ENCODE measurements at regions not wholly inside any gene's neighbourhood (a gene's known extent, or its start where the extent isn't known, plus 50 kb on each side); places are given as distances from the start of the nearest gene placed in this dataset.
"Not testable (repeated sequence)": the region's sequence is repeated elsewhere in the genome, so short reads cannot be mapped to it uniquely, and the experiment has no call there.

DNA sequence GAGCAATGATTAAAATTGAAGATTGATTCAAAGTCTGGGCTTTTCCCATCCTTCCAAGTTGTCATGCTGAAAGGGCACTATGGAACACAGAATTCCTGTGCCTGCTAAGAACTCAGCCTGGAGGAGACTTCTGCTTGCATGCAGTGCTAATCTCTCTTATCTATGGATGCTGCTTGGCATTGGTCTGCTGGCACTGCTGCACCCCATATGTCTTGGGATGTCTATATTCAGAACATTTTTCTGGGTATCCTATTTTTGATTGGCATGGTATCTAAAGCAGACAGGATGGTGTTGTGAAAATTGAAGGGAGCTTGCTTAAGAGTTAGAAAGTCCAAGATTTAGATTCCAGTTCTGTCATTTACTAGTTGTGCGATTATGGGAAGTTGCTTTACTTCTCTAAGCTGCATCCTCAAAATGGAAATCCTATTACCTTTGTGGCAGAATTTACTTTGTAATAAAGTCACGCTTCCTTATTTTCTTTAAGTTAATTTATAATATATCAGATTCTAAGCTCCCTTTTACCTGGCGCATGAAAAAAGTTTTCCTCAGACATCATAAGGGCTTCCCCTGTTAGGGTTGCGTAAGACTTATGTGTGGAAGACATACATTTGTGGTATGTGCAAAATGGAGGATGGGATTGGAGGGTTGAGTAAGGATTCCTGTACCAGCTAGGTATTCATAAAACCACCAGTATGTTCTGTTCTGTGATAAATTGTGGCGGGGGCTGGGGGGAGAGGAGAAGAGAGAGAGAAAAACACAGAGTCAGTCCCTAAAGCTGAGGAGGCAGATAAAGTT lies 254.0 kb downstream of the DMAC1 start:
- DNase-seq (ENCODE audit: low read depth, low spot score), result no peak

DNA sequence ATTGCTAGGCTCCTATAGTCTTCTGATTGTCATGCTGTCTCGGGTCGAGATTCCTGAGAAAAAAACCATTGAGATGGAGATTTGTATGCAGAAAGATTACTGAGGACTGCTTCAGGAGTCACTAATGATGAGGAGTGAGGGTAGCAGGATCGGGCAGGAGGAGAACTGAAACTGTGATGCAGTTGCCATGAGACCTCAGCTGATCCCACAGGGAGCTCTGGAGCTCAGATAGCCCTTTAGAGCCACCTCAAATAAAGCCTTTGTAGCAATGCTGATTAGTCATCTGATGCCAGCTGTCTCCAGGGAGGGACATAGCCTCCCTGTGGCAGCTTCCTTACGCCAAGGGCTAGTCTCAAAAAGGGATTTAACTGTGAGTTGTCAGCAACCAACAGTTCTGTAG lies 256.9 kb downstream of the DMAC1 start:
- no peak for DNase-seq (ENCODE audit: low read depth, low spot score)

DNA sequence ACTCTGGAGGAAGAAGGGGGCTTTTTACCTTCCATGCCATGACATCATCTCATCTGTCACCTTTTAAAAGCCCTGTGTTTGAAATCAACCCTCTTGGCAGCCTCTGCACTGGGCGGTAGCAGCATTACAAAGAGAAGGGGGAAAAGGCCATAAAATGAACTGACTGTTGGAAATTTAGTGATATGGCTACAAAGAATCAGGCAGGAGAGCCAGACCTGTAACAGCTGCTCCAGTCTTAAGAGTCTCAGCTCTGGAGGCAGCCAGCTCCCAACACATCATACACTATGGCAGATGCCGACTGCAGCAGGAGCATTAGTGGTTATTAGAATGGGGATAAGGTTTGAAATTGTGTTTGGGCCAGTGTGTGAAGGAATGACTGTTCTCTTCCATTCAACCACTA lies 257.5 kb downstream of the DMAC1 start:
- no peak for DNase-seq (ENCODE audit: low read depth, low spot score)

DNA sequence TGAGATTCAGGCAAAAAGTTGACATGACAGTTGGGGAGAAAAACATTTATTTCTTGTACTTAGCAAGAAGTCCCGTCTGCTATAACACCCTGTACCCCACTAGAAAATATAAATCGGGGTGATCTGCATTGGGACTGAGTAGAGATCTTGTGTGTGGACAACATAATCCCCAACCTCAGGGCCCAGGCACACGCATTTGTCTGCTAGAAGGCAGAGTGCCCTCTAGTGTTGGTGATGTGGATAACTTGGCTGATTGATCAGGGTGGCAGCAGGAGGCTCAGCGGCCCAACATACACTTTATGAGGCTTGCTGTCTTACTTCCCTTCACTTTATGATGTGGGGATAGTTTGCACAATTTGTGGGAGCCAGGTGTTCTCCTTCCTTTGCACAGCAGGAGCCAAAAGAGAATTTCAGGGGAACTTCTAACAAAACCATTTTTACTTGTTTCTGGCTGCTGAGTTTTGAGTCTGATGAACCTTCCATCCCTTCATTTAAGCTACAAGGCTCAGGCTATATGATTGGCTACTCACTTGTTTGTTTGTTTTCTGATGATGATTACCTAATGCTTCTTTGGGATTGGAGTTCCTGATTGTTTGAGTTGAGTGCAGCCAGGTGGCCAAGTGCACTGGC lies 263.2 kb downstream of the DMAC1 start:
- no peak for DNase-seq (ENCODE audit: low read depth, low spot score)

DNA sequence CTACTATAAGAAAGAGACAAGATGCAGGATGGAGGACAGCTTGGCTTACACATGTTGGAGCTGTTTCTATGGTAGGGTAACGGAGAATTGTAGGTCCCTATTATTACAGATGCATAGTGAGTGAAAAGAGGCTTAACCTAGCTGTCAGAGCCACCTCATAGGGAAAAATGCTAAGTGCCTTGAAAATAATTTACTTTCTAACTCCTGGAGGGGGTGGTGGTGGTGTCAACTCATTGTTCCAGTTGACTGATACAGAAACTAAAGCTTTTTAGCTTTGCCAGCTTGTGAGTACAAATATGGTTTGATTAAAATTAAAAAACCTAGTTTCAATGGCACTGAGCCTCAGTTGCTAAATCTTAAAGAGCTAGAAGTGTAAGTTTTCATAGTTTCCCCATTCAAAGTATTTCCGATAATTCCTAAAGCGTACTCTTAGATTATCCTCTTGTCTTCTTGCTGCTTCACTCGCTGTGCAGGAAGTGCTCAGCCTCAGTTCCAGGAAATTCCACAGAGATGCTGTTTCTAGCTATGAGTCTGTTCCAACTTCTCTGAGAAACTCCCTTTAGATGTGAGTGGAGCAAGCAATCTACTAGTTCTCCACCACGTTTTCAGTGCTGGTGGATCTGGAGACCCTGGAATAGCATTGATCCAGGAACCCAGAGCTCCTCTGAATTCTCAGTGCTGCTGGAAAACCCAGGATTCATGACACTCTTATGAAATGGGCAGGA lies 265.2 kb downstream of the DMAC1 start:
- no peak for DNase-seq (ENCODE audit: low read depth, low spot score)

DNA sequence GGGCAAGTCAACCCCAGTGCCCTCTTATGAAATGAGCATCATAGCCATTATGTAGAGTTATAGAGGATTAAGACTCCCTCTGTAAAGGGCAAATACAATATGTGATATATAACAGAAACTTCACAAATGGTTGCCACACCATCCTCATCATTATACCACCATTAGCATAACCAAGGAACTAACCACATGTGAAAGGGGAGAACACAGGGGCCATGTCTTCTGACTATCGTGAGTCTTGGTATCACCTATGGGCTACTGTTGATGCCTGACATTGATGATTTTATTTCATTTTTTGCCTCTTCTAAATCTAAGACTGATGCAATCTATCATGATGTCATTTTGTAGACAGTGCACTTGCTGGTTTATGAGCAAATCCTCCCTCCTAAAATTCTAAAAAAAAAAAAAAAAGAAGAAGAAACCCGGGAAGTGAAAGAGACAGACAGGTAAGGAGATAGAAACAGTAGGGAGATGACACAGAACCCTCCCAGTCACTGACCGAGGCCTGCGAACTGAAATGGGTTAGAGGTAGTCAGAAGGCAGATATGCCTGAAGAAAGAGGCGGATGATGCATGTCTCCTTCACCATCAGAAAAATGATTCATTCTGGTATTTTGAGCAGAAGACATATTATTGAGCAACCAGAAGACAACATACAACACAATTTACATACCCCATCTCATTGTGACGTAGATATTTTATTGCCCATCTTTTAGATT lies 266.0 kb downstream of the DMAC1 start:
- no peak for DNase-seq (ENCODE audit: low read depth, low spot score)

DNA sequence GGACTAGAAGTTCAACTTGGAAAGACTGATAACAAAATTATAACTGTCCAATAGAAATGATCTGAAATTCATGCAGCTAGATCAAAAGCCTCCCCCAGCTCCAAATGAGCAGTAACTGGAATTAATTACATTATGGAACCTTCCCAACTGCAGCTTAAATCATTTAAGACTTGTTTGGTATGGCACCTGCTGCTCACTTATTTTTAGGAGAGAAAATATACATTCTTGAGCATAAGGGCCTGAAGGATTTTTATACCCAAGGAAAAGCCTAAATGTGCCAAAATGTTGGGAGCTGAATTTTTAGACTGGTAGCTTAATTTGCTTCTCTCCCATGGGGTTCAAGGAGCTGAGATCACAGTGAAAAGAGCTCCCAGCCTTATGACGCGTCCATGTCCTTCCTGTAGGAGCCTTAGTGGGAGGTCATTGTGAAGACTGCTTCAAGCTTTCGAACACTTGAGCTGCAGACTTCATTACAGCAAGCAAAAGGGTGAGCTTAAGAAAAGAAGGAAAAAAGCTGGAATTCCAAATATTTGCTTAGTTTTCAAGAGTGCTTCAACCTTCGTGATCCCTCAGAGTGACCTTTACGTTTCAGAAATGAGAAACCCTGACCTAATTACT lies 276.0 kb downstream of the DMAC1 start:
- DNase-seq (ENCODE audit: low read depth, low spot score), result no peak

DNA sequence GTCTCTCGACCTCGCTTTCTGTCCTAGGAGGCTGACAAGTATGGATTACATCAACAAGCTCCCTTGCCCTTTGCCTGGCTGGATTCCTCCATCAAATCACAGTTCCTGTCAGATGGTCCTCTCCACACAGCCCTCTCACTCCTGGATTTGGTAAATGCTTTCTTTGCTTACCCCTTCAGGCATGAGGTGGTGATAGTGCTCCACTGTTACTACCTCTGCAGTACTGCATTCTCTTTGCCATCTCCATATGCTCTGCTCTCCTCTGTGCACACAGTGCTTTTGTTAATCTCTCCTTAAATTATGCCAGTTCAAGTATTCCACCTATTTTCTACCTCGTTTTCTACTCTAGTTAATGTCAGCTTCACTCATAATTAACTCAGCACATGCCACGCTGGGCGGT lies 279.2 kb downstream of the DMAC1 start:
- no peak for DNase-seq (ENCODE audit: low read depth, low spot score)

DNA sequence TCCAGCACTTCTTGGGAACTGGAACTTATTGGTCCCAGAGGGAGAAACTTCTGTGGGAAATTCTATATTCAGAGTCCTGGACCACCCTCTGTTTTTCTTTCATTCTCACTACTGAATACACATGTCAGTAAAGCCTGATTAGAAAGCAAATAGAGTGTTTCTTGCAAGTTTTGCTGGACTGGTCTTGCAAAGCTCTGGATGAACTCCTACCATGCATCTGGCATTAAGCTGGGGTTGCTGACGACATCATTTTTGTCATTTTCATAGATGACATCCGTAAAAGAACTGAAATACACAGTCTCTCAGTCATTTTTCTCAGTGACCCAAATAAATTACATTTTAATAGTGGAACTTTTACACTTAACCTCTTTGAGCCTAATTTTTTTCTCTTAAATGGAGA lies 283.2 kb downstream of the DMAC1 start:
- DNase-seq (ENCODE audit: low read depth, low spot score), result no peak

DNA sequence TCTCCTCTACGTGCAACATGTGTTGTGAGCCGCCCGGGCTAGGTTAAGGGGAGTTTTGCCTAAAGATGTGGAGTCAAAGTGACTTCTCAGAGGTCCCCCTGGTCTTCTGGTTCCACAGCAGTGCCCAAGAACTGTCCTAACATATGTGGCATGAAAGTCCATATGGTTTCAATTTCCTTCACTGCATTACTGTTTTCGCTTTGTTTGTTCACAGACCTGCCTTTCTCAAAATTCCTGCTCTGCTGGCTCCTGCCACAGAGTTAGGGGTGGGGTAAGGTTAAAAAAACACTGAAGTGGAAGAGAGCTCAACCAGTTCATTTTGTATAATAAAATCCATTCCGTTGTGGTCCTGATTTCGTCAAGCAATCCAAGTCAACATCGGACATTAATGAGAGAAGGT lies 289.4 kb downstream of the DMAC1 start:
- no peak for DNase-seq (ENCODE audit: low read depth, low spot score)

DNA sequence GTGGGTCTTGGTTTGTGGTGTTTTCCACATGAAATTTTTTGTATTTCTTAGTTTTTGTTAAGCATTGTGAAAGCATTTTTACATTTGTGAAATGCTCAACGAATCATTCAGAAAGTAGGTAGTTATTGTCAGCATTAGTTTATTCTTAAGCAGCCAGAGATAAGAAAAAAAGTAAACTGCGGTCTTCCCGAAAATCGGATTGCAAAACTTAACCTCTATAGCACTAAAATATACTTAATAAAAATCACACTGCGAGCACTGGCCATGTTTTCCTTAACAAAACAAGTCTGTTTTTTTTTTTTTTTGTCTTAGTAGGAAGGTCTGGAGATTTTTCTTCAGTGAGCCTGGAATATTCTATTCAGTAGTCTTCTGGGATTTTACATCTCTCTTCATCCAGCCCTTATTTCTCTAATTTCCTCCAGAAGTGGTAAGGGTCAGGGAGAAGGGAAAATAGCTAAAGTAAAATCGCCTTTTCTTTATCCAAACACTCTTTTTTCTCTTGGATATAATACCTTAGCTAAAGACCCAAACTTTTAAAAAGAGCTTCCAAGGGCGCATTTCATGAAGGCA lies 289.9 kb downstream of the DMAC1 start:
- no peak for DNase-seq (ENCODE audit: low read depth, low spot score)

DNA sequence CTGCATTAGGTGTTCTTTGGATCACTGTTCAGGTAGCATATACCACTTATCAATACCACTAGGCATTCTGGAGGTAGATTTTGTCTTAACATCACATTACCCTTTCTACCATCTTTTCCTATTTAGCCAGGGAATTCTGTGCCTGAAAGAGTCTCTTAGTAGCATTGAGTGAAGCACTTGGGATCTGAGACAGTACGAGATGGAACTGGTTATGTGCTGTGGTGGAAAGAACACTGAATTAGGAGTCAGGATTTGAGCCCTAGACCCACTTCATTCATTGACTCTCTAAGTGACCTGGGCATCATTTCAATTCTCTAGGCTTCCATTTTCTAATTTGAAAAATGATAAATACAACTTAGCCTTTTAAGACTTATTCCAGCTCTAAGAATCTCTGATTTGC lies 291.1 kb downstream of the DMAC1 start:
- no peak for DNase-seq (ENCODE audit: low read depth, low spot score)

DNA sequence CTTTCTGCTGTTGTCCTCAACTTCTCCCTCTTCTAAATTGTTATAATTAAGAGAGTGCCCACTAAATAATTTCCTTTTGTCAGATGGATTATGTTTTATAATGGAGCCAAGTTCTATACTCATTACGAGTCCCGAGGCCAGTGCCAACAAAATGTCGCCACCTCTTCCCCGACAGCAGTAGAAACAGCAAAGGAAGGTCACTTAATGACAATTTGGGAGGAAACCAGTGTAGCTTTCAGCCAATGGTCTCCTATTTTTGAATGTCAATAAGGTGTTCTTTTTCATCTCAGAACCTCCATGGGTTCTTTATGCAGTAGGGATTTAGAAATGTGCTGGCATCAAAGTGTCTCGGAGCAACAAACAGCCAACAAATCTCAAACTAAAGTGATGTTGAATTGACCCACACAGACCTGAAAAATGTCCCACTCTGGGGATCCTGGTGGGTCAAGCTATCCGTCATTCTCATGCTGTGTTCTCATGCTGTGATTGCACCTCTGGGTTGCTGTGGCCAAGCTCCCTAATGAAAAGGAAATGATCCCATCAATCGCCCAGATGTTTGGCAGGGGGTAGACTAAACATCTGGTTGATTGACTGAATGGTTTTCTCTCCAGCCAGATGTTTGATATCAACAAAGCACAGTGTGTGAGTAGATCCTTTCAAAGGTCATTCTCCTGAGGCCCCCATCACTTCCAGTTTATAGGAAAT lies 291.9 kb downstream of the DMAC1 start:
- DNase-seq (ENCODE audit: low read depth, low spot score), result no peak

DNA sequence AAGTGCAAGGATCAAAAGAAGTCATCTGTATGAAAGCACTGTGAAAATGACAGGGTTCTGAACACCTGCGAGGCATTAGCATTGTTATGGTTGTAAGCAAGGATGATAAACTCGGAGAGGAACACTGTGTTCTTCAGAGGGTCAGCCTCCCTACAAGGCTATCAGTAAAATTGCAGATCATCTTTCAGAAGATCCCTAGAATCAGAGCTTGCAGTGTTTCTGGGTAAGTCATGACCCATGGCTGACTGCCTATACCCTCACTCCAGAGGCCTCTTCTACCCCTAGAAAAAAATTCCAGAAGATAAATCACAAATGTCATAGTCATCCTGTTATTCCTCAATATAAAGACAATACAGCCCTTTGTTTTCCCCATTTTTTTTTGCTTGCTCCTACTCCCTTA lies 292.6 kb downstream of the DMAC1 start:
- no peak for DNase-seq (ENCODE audit: low read depth, low spot score)

DNA sequence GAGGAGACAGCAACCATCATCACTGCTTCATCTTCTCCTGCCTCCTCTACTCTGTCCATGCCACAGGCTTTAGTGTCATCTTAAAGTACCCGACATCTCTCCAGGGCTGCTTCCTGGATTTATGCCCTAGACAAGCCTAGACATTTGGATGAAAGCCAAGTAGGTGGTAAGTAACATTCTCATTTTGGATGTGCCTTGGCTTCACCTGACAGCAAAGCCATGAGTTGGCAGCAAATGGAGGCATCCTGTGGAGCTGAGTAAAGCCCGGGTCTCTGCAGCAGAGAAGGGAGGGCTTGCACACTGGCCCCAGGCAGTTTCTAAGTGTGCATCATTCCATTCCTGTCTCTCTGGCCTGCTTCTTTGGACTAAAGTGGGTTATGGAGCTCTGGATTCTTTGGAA lies 299.1 kb downstream of the DMAC1 start:
- no peak for DNase-seq (ENCODE audit: low read depth, low spot score)

DNA sequence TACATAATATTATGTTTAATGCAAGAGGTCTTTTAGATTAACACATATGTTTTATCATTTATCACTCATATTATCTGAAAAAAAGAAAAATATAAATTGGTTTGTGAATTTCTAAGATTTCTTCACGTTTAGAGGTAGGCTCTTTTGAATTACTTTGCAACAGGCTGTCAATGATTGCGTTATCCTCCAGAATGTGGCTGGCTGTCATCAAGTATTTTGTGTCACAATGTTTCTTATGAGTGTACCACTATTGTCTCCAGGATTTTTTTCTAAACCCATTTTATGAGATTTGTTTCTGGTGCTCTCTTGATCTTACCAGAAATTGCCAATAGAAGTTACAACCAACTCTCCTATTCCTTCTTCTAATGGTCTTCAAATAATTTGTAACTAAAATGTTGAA lies 307.9 kb downstream of the DMAC1 start:
- no peak for DNase-seq (ENCODE audit: low read depth, low spot score)

DNA sequence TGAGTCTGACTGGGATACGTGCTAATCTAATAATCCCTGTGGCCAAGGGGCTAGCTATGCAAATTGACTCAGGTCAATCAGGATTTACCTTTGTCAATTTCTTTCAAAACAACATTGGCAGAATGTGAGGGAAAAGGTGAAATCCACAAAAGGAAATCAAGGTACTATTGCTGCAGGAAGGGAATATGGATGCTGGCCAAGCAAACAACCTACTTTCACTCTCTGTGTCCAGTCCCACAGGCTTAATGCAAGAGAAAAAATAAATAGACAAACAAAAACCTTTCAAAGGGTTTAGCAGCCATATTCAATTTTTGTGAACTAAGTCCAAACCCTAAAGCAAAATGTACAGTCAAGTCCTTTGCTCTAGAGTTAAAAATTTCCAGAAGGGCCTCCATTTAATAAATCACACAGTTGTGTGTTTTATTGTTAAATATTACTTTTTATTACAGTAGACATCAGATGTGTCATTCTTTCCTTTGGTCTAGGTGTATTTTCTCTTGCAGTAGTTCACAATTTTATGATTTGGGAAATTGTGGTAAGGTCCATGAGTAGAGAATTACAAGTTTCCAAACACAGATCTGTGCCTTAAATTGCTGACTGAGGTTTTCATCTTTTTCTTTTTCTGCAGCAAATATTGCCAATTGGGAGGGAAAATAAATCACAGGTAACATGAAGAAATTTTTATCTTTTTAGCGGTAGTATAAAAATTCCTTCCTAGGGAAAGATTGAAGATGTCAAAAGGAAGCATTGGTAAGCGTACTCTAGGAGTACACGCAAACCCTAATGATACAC lies 309.1 kb downstream of the DMAC1 start:
- no peak for DNase-seq (ENCODE audit: low read depth, low spot score)

DNA sequence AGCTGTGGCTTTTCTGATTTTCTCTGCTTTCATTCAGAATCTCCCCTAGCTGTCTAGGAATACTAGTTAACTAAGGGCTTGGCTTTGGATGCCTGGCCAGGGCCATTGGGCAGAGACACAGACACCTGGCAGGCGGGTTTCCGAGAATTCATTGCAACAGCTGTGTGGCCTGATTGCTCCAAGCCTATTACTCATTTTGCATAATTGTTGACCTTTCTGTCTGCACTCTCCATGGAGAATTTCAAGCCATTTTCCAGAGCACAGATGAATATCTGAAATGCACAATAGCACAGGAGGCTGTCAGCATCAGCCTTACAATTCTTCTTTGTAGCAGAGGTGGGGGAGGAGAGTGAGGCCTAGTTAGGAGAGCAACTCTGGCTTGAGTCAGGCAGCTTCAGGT lies 310.5 kb downstream of the DMAC1 start:
- no peak for DNase-seq (ENCODE audit: low read depth, low spot score)

DNA sequence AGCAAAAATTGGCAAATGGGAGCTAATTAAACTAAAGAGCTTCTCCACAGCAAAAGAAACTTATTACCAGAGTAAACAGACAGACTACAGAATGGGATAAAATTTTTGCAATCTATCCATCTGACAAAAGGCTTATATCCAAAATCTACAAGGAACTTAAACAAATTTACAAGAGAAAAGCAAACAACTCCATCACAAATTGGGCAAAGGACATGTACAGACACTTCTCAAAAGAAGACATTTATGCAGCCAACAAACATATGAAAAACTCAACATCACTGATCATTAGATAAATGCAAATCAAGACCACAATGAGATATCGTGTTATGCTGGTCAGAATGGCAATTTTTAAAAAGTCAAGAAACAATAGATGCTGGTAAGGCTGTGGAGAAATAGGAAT lies 315.6 kb downstream of the DMAC1 start:
- DNase-seq (ENCODE audit: low read depth, low spot score), result not testable (repeated sequence)

DNA sequence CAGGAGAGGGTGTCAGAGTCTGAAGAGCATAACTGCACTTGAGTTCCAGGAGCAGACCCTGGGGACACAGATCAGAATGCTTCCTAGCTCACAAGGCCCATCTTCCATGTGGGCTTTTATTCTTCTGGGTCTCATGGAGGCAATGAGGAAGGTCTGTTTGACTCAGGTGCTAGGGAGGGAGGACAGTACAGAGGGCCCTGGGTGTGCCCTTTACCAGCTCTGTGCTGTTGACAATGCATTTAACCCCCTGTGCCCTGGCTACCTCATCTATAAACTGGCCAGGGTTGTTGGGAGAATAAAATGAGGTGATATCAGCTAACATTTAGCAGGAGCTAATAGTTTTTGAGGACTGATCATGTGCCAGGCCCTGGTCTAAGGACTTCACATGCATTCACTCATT lies 318.0 kb downstream of the DMAC1 start:
- DNase-seq (ENCODE audit: low read depth, low spot score), result no peak

All from activated naive CD8-positive, alpha-beta T cell treated with anti-CD3 and anti-CD28 coated beads, Interleukin-2, amount 50 U/mL, for 16 hours (primary cell).